Peyer's patch (tissue), 4 donors: ENCODE measurements at regions not wholly inside any gene's neighbourhood (a gene's known extent, or its start where the extent isn't known, plus 50 kb on each side); places are given as distances from the start of the nearest gene placed in this dataset.
A peak's percentile ranks its signal among the peaks of the same experiment; 100 is the strongest.

Experiments
- DNase-seq, 3 donors: peaks; one replicate each; pipeline ENCODE4 v3.0.0-alpha.2; 2017 to 2019
- H3K27ac ChIP-seq, 4 donors: fragments of 200-600 bp; sonication (generic); one replicate each; pipeline ENCODE4 v1.5.1; 2016 to 2019
- H3K27me3 ChIP-seq, 2 donors: fragments of 200-600 bp; sonication (generic); one replicate each; pipeline ENCODE4 v1.5.1; 2019
- H3K36me3 ChIP-seq, 3 donors: fragments of 200-600 bp; sonication (generic); one replicate each; pipeline ENCODE4 v1.5.1; 2016 to 2019
- H3K4me1 ChIP-seq, 4 donors: fragments of 200-600 bp; sonication (generic); one replicate each; pipeline ENCODE4 v1.5.1; 2016 to 2019
- H3K4me3 ChIP-seq, 4 donors: fragments of 200-600 bp; sonication (generic); 1 replicate in 3 of 4; 2 replicates in 1 of 4; pipeline ENCODE4 v1.5.1; 2016 to 2019; ENCODE audit warnings: mild to moderate bottlenecking in 1 of 4
- H3K9me3 ChIP-seq, 4 donors: fragments of 200-600 bp; sonication (generic); one replicate each; pipeline ENCODE4 v1.5.1; 2016 to 2019; ENCODE audit warnings: mild to moderate bottlenecking in 1 of 4
- POLR2A ChIP-seq, 2 donors: fragments of 450-650 bp; IDR thresholded peaks; one replicate each; pipeline ENCODE4 v1.5.1; 2017; ENCODE audit warnings: antibody characterized with exemption in 2 of 2, mild to moderate bottlenecking in 2 of 2, moderate library complexity in 2 of 2
- TF ChIP-seq, protein P1 (sequence below), 6 experiments: fragments of 450-650 bp in 4 of 6; fragments of 200-600 bp in 2 of 6; sonication (generic) in 1 of 6; IDR thresholded peaks; one replicate each; pipeline ENCODE4 v1.5.1; 2017 to 2019; ENCODE audit warnings: antibody characterized with exemption in 6 of 6, mild to moderate bottlenecking in 3 of 6, moderate library complexity in 1 of 6

GRCh38 chr4:112073181-112073580 is 72.1 kb upstream of the FAM241A start:
- no peak for DNase-seq
- TF ChIP-seq, protein P1, sequence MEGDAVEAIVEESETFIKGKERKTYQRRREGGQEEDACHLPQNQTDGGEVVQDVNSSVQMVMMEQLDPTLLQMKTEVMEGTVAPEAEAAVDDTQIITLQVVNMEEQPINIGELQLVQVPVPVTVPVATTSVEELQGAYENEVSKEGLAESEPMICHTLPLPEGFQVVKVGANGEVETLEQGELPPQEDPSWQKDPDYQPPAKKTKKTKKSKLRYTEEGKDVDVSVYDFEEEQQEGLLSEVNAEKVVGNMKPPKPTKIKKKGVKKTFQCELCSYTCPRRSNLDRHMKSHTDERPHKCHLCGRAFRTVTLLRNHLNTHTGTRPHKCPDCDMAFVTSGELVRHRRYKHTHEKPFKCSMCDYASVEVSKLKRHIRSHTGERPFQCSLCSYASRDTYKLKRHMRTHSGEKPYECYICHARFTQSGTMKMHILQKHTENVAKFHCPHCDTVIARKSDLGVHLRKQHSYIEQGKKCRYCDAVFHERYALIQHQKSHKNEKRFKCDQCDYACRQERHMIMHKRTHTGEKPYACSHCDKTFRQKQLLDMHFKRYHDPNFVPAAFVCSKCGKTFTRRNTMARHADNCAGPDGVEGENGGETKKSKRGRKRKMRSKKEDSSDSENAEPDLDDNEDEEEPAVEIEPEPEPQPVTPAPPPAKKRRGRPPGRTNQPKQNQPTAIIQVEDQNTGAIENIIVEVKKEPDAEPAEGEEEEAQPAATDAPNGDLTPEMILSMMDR (IDR thresholded peaks at IDR 0.05), result no peak
- no peak for TF ChIP-seq POLR2A (IDR thresholded peaks at IDR 0.05)
- no peaks in the 10 kb centered on the region for H3K27me3 ChIP-seq

DNA sequence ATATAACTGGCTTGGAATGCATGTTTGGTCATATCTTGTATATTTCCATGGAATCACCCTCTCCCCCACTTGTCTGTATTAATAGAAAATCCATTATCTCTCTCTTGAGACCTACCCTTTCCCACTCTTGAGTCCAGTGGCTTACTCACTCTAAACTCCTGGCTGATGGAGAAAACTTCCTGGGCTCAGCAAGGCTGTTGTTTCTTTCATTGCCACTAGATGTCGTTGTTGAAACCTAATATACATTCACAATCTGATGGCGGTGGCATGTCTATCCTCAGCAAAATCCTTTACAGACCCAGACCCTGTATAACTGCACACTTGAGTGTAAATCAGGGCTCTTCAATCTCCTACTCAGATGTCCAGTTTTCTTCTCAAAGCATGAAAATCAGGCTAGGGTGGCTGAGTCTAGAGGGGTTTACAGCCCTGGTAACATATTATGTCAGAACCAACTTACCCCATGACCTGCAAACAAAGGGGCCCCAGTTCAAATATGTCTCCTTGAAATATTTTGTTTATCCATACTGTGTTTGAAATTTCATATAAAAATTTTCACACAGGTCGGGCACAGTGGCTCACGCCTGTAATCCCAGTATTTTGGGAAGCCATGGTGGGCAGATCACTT is 70.0 kb upstream of the FAM241A start:
- Histone ChIP-seq H3K9me3 (peaks cover 0 to 4% (median 0%) of the 10 kb centered on the region in 4 donors), H3K27me3 (no peaks in the 10 kb centered on the region), H3K36me3 (no peaks in the 10 kb centered on the region), H3K27ac (no peak overlapping the region), H3K4me3 (no peak overlapping the region), H3K4me1 (no peaks in the 10 kb centered on the region)
- TF ChIP-seq POLR2A (IDR thresholded peaks at IDR 0.05), result no peak
- TF ChIP-seq, protein P1 (IDR thresholded peaks at IDR 0.05), result peak in 5 of 6 experiments; percentile 24 to 76 (median 69)
- DNase-seq, result peak in 1 of 3 donors; percentile 55

More at GRCh38 chr4:112073181-112073580, 72.1 kb upstream of the FAM241A start:
- no peak overlapping the region for H3K27ac ChIP-seq
- no peaks in the 10 kb centered on the region for H3K4me1 ChIP-seq
- H3K36me3 ChIP-seq, result no peaks in the 10 kb centered on the region
- no peak overlapping the region for H3K4me3 ChIP-seq
- H3K9me3 ChIP-seq, result peaks cover 0 to 4% (median 0%) of the 10 kb centered on the region in 4 donors

DNA sequence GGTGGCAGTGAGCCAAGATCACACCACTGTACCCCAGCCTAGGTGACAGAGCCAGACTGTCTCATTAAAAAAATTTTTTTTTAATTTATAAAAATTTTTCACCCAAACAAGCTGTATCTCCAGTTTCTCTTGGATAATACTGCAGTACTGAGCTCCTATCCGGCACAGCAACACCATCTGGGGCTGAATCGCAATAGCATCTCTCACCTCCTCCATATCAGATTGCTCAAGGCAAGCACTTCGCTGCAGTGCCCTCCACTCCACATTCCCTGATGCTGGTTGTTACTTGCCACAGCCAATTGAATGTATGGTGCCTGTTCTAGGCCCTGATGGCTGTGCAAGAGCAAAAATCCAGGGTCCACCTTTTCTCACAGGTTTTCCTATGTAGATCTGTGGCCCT is 69.3 kb upstream of the FAM241A start:
- Histone ChIP-seq H3K9me3 (peaks cover 0 to 4% (median 0%) of the 10 kb centered on the region in 4 donors), H3K27me3 (no peaks in the 10 kb centered on the region), H3K4me1 (no peaks in the 10 kb centered on the region), H3K36me3 (no peaks in the 10 kb centered on the region), H3K4me3 (no peak overlapping the region), H3K27ac (no peak overlapping the region)
- TF ChIP-seq POLR2A (IDR thresholded peaks at IDR 0.05), result no peak
- TF ChIP-seq, protein P1 (IDR thresholded peaks at IDR 0.05), result no peak
- no peak for DNase-seq

DNA sequence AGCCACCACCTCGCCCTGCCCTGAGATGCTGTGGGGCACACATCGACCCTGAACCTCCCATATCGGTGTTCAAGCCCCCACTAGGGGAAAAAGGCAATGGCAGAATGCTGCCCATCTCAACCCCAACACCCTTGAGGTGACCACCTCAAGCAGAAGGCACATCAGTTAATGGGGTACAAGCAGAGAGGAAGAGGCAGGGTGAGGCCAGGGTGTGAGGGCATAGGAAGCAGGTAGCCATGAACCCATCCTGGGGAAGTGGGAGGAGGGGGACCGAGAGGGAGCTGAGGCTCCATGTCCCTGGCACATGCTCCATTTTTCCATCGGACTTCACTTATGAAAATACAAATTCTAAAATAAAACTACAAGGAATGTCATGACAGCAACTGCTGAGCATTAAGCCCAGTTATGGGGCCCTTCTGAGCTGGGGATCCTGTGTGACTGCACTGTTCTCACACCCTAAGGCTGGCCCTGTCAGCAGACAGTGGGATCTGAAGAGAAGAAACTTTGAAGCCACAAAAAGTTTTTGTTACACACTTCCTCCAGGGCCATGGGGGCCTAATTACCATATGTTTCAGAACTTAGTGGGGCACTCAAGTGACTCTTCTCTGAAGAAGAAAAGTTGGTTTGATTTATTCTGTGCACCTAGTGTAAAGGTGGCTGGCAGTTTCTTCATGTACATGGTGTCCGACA is 68.2 kb upstream of the FAM241A start:
- DNase-seq, result no peak
- Histone ChIP-seq H3K9me3 (peaks cover 0 to 4% (median 0%) of the 10 kb centered on the region in 4 donors), H3K36me3 (no peaks in the 10 kb centered on the region), H3K4me1 (no peaks in the 10 kb centered on the region), H3K4me3 (no peak overlapping the region), H3K27ac (no peak overlapping the region), H3K27me3 (no peaks in the 10 kb centered on the region)
- TF ChIP-seq, protein P1 (IDR thresholded peaks at IDR 0.05), result no peak
- TF ChIP-seq POLR2A (IDR thresholded peaks at IDR 0.05), result no peak

DNA sequence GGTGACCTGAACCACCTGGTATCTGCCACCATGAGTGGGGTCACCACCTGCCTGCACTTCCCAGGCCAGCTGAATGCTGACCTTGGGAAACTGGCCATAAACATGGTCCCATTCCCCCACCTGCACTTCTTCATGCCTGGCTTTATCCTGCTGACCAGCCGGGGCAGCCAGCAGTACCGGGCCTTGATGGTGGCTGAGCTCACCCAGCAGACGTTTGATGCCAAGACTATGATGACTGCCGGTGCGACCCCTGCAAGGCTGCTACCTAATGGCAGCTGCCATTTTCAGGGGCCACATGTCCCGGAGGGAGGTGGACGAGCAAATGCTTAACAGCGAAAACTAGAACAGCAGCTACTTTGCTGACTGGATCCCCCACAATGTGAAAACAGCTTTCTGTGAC is 67.5 kb upstream of the FAM241A start:
- no peak for DNase-seq
- TF ChIP-seq, protein P1 (IDR thresholded peaks at IDR 0.05), result no peak
- no peak for TF ChIP-seq POLR2A (IDR thresholded peaks at IDR 0.05)

More for the DNA sequence above, 67.5 kb upstream of the FAM241A start:
- Histone ChIP-seq H3K4me1 (no peaks in the 10 kb centered on the region), H3K9me3 (peaks cover 0 to 4% (median 0%) of the 10 kb centered on the region in 4 donors), H3K36me3 (no peaks in the 10 kb centered on the region), H3K27me3 (no peaks in the 10 kb centered on the region), H3K27ac (no peak overlapping the region), H3K4me3 (no peak overlapping the region)
